ENCODE measurements at regions not wholly inside any gene's neighbourhood (a gene's known extent, or its start where the extent isn't known, plus 50 kb on each side); places are given as distances from the start of the nearest gene placed in this dataset.

DNA sequence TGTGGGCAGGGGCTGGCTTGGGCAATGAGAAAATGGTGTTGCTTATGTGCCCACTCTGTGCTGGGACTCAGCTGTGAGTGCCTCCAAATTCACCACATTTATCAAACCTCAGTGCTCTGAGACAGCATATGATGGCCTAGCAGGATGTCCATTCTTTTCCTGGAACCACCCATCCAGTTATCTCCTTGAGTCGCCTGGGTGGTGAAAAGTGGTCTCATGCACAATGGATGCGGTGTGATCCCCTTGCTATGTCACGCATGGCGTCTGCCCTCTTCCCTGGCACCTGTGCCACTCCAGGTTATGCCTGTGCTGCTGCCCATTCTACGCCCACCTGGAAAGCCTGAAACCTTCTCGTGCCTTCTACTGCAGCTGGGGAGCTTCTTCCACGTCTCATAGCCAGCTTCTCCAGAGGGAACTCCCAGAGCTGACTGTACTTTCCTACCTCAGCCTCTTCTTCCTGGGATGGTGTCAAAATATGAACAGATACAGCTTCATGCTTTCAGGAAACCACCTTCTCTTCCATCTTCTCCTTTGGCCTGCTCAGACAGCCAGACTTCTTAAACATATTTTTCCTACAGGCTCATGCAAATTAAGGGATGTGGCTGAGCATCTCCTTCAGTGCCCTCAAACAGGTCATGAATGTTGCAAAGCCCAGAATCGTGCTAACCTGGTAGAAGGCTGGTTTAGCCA, 147.3 kb downstream of the PFKFB3 start (continued):
- TF ChIP-seq CHD7 (IDR thresholded peaks at IDR 0.05; ENCODE audit: insufficient replicate concordance, low read length) (no peak), HDAC2 (IDR thresholded peaks at IDR 0.05; ENCODE audit: borderline replicate concordance in 1 of 2, low read depth in 2 of 2, low read length in 2 of 2) (no peak), GABPA (IDR thresholded peaks at IDR 0.05; ENCODE audit: borderline replicate concordance, insufficient read depth, low read length) (no peak), CBX5 (IDR thresholded peaks at IDR 0.05; ENCODE audit: low read depth, low read length) (no peak), ZNF274 (IDR thresholded peaks at IDR 0.05; ENCODE audit: borderline replicate concordance, extremely low read depth, low read length) (no peak), ASH2L (IDR thresholded peaks at IDR 0.05; ENCODE audit: low read length) (no peak), KDM4A (IDR thresholded peaks at IDR 0.05; ENCODE audit: low read depth, low read length, severe bottlenecking) (no peak), TEAD4 (IDR thresholded peaks at IDR 0.05; ENCODE audit: low read depth, low read length) (no peak), POLR2A (IDR thresholded peaks at IDR 0.05; ENCODE audit: control extremely low read depth in 1 of 2, low read depth in 2 of 2, low read length in 2 of 2) (no peak), POU5F1 (IDR thresholded peaks at IDR 0.05; ENCODE audit: low read depth, low read length) (no peak), SIN3A (conservative IDR thresholded peaks at IDR 0.05 in 1 of 2, IDR thresholded peaks at IDR 0.05 in 1 of 2; ENCODE audit: low read depth in 1 of 2, low read length in 2 of 2) (no peak)

All from H1 (cell line).